CD14-positive monocyte (primary cell): ENCODE measurements at regions not wholly inside any gene's neighbourhood (a gene's known extent, or its start where the extent isn't known, plus 50 kb on each side); places are given as distances from the start of the nearest gene placed in this dataset.

Source experiments
- DNase-seq, 3 donors: peaks; one replicate each; pipeline ENCODE4 v3.0.0-alpha.2; 2011 to 2022
- H2AFZ ChIP-seq: 2 replicates; pipeline ENCODE4 v1.6.0; 2012; ENCODE audit warnings: mild to moderate bottlenecking, low read depth, low read length, inconsistent platforms; ENCODE audit not compliant: insufficient read depth, poor library complexity, severe bottlenecking
- H3K27ac ChIP-seq, 2 donors: 1 replicate in 1 of 2; 2 replicates in 1 of 2; pipeline ENCODE4 v1.5.1; 2012 to 2013; ENCODE audit warnings: low read length in 2 of 2, control low read depth in 1 of 2, inconsistent platforms in 1 of 2, low read depth in 1 of 2, mild to moderate bottlenecking in 1 of 2
- H3K27me3 ChIP-seq, 2 donors: one replicate each; pipeline versions ENCODE4 v1.6.0 to v1.6.1; 2011 to 2013; ENCODE audit warnings: low read length in 2 of 2; ENCODE audit not compliant: control insufficient read depth in 2 of 2, insufficient read depth in 2 of 2
- H3K36me3 ChIP-seq, 2 donors: replicated peaks in 1 of 2; 1 replicate in 1 of 2; 2 replicates in 1 of 2; pipeline versions ENCODE4 v1.5.1 to v1.6.1; 2012 to 2013; ENCODE audit warnings: low read length in 2 of 2, control low read depth in 1 of 2, inconsistent platforms in 1 of 2, mild to moderate bottlenecking in 1 of 2; ENCODE audit not compliant: insufficient read depth in 2 of 2, control insufficient read depth in 1 of 2
- H3K4me1 ChIP-seq, 2 donors: 1 replicate in 1 of 2; 2 replicates in 1 of 2; pipeline versions ENCODE4 v1.5.1 to v1.6.1; 2012 to 2013; ENCODE audit warnings: low read length in 2 of 2, control low read depth in 1 of 2, inconsistent platforms in 1 of 2, mild to moderate bottlenecking in 1 of 2, moderate library complexity in 1 of 2; ENCODE audit not compliant: insufficient read depth in 2 of 2, control insufficient read depth in 1 of 2
- H3K4me2 ChIP-seq: replicated peaks from 2 replicates; pipeline ENCODE3; 2012; ENCODE audit warnings: low read length, moderate library complexity, mild to moderate bottlenecking; ENCODE audit not compliant: poor library complexity, severe bottlenecking; ENCODE audit errors: extremely low read depth
- H3K4me3 ChIP-seq, 3 experiments: fragments of 200-600 bp in 1 of 3; sonication (generic) in 1 of 3; replicated peaks in 1 of 3; 1 replicate in 2 of 3; 2 replicates in 1 of 3; pipeline ENCODE4 v1.5.1; 2011 to 2013; ENCODE audit warnings: low read length in 3 of 3, mild to moderate bottlenecking in 3 of 3, control low read depth in 2 of 3, low read depth in 2 of 3, inconsistent platforms in 1 of 3, moderate library complexity in 1 of 3
- H3K79me2 ChIP-seq: 2 replicates; pipeline ENCODE4 v1.6.0; 2012; ENCODE audit warnings: mild to moderate bottlenecking, control low read depth, inconsistent platforms, low read length, moderate library complexity; ENCODE audit not compliant: insufficient read depth
- H3K9ac ChIP-seq: 2 replicates; pipeline ENCODE4 v1.6.0; 2017; ENCODE audit warnings: low read length, mild to moderate bottlenecking; ENCODE audit not compliant: insufficient read depth, poor library complexity, severe bottlenecking
- H3K9me3 ChIP-seq, 2 donors: replicated peaks in 1 of 2; 1 replicate in 1 of 2; 2 replicates in 1 of 2; pipeline versions ENCODE4 v1.5.1 to v1.6.1; 2012 to 2013; ENCODE audit warnings: low read length in 2 of 2, control low read depth in 1 of 2; ENCODE audit not compliant: control insufficient read depth in 1 of 2, insufficient read depth in 1 of 2
- H4K20me1 ChIP-seq: 2 replicates; pipeline ENCODE4 v1.6.0; 2012; ENCODE audit warnings: mild to moderate bottlenecking, low read length, control low read depth, moderate library complexity; ENCODE audit not compliant: insufficient read depth
- H3K27ac Mint-ChIP-seq, 7 donors: one replicate each; pipeline ENCODE4 v1.8.0; 2020; ENCODE audit warnings: mild to moderate bottlenecking in 7 of 7, mixed read lengths in 7 of 7, moderate library complexity in 6 of 7, inconsistent platforms in 2 of 7
- H3K27me3 Mint-ChIP-seq, 3 donors: one replicate each; pipeline ENCODE4 v1.8.0; 2021 to 2022; ENCODE audit warnings: low read depth in 3 of 3, mild to moderate bottlenecking in 3 of 3, mixed read lengths in 3 of 3, moderate library complexity in 3 of 3, inconsistent platforms in 1 of 3
- H3K36me3 Mint-ChIP-seq, 2 donors: one replicate each; pipeline ENCODE4 v1.8.0; 2020; ENCODE audit warnings: mixed read lengths in 2 of 2, inconsistent platforms in 1 of 2, mild to moderate bottlenecking in 1 of 2
- H3K4me1 Mint-ChIP-seq: one replicate; pipeline ENCODE4 v1.8.0; 2020; ENCODE audit warnings: mild to moderate bottlenecking, mixed read lengths
- H3K4me3 Mint-ChIP-seq, 2 donors: one replicate each; pipeline ENCODE4 v1.8.0; 2020; ENCODE audit warnings: mild to moderate bottlenecking in 2 of 2, mixed read lengths in 2 of 2, moderate library complexity in 1 of 2
- H3K9me3 Mint-ChIP-seq, 7 donors: one replicate each; pipeline ENCODE4 v1.8.0; 2020 to 2022; ENCODE audit warnings: mixed read lengths in 7 of 7, mild to moderate bottlenecking in 6 of 7, moderate library complexity in 6 of 7, inconsistent platforms in 2 of 7
- CTCF ChIP-seq: fragments of 200-600 bp; IDR thresholded peaks from one replicate; pipeline ENCODE4 v1.8.0; 2022; ENCODE audit warnings: antibody characterized with exemption, mild to moderate bottlenecking
- WGBS: methylation state at CpG from one replicate; pipeline ENCODE4 v1.1.5; 2013; ENCODE audit warnings: missing lambda C conversion rate; ENCODE audit not compliant: insufficient coverage; 5-methylcytosine and 5-hydroxymethylcytosine counted together
- intact Hi-C, 2 donors: fragments of 100-400 bp; cut with micrococcal nuclease; formaldehyde crosslinking; loops; one replicate each; pipeline versions ENCODE4 v1.15.0 to v1.15.1; 2023

GRCh38 chr6:165219629-165220028, 89.8 kb downstream of the C6orf118 start:
- TF ChIP-seq CTCF = no peak
- Histone ChIP-seq H3K27me3 (no peaks in the 10 kb centered on the region), H3K9ac (no peak overlapping the region), H3K4me3 (no peak overlapping the region), H4K20me1 (no peaks in the 10 kb centered on the region), H3K27ac (no peak overlapping the region), H3K9me3 (no peaks in the 10 kb centered on the region), H2AFZ (no peak overlapping the region), H3K79me2 (no peaks in the 10 kb centered on the region), H3K4me2 (no peak overlapping the region), H3K4me1 (no peaks in the 10 kb centered on the region), H3K36me3 (no peaks in the 10 kb centered on the region)
- H3K27ac Mint-ChIP-seq = no peak overlapping the region
- 56% methylated on average over 1 of the region's 4 CpGs for WGBS
- no peaks in the 10 kb centered on the region for H3K36me3 Mint-ChIP-seq
- no peaks in the 10 kb centered on the region for H3K4me1 Mint-ChIP-seq
- DNase-seq = no peak
- intact Hi-C loops = no loop called here
- no peak overlapping the region for H3K4me3 Mint-ChIP-seq
- H3K27me3 Mint-ChIP-seq = peaks cover 0 to 2% (median 0%) of the 10 kb centered on the region in 3 donors
- peaks cover 0 to 14% (median 3%) of the 10 kb centered on the region in 7 donors for H3K9me3 Mint-ChIP-seq

GRCh38 chr6:165218829-165219228, 90.6 kb downstream of the C6orf118 start:
- no peaks in the 10 kb centered on the region for H4K20me1 ChIP-seq
- no peak for DNase-seq
- no peak overlapping the region for H3K4me3 ChIP-seq
- TF ChIP-seq CTCF = no peak
- H3K27me3 Mint-ChIP-seq = no peaks in the 10 kb centered on the region
- no peaks in the 10 kb centered on the region for H3K27me3 ChIP-seq
- H3K27ac ChIP-seq = no peak overlapping the region
- no peak overlapping the region for H2AFZ ChIP-seq
- no peak overlapping the region for H3K4me2 ChIP-seq
- no peaks in the 10 kb centered on the region for H3K36me3 ChIP-seq
- no CpG with 5 or more reads among the region's 3 CpGs for WGBS
- no peaks in the 10 kb centered on the region for H3K36me3 Mint-ChIP-seq
- no peak overlapping the region for H3K4me3 Mint-ChIP-seq
- H3K9me3 ChIP-seq = no peaks in the 10 kb centered on the region
- H3K27ac Mint-ChIP-seq = no peak overlapping the region
- H3K9ac ChIP-seq = no peak overlapping the region
- no peaks in the 10 kb centered on the region for H3K4me1 Mint-ChIP-seq
- intact Hi-C loops = no loop called here
- no peaks in the 10 kb centered on the region for H3K79me2 ChIP-seq
- H3K4me1 ChIP-seq = no peaks in the 10 kb centered on the region
- peaks cover 0 to 11% (median 3%) of the 10 kb centered on the region in 7 donors for H3K9me3 Mint-ChIP-seq
